GM23248 (cell line): ENCODE measurements at regions not wholly inside any gene's neighbourhood (a gene's known extent, or its start where the extent isn't known, plus 50 kb on each side); places are given as distances from the start of the nearest gene placed in this dataset.
A peak's percentile ranks its signal among the peaks of the same experiment; 100 is the strongest.
"Not testable (repeated sequence)": the region's sequence is repeated elsewhere in the genome, so short reads cannot be mapped to it uniquely, and the experiment has no call there.

Source experiments
- DNase-seq: peaks from one replicate; pipeline ENCODE4 v3.0.0-alpha.2; 2015
- H2AFZ ChIP-seq: fragments of 200-600 bp; sonication (generic); 2 replicates; pipeline ENCODE4 v1.6.1; 2016; ENCODE audit warnings: antibody characterized with exemption
- H3F3A ChIP-seq: fragments of 200-600 bp; sonication (generic); 2 replicates; pipeline ENCODE4 v1.6.1; 2016; ENCODE audit warnings: mild to moderate bottlenecking, antibody characterized with exemption, mixed run types; ENCODE audit not compliant: insufficient read depth
- H3K27ac ChIP-seq: fragments of 200-600 bp; sonication (generic); 2 replicates; pipeline ENCODE4 v1.5.1; 2016; ENCODE audit warnings: mild to moderate bottlenecking
- H3K27me3 ChIP-seq: fragments of 200-600 bp; sonication (generic); replicated peaks from 2 replicates; pipeline ENCODE4 v1.6.1; 2016; ENCODE audit warnings: mild to moderate bottlenecking; ENCODE audit not compliant: insufficient read depth
- H3K36me3 ChIP-seq: fragments of 200-600 bp; sonication (generic); 2 replicates; pipeline ENCODE4 v1.6.1; 2016; ENCODE audit warnings: low read depth, mild to moderate bottlenecking
- H3K4me1 ChIP-seq: fragments of 200-600 bp; sonication (generic); 2 replicates; pipeline ENCODE4 v1.6.1; 2016; ENCODE audit warnings: mild to moderate bottlenecking; ENCODE audit not compliant: insufficient read depth
- H3K4me2 ChIP-seq: fragments of 200-600 bp; sonication (generic); one replicate; pipeline ENCODE4 v1.6.1; 2016; ENCODE audit warnings: mild to moderate bottlenecking; ENCODE audit not compliant: unreplicated experiment
- H3K4me3 ChIP-seq: fragments of 200-600 bp; sonication (generic); 2 replicates; pipeline ENCODE4 v1.5.1; 2016; ENCODE audit warnings: mild to moderate bottlenecking
- H3K79me2 ChIP-seq: fragments of 200-600 bp; sonication (generic); 2 replicates; pipeline ENCODE4 v1.6.1; 2016; ENCODE audit warnings: mild to moderate bottlenecking; ENCODE audit not compliant: insufficient read depth
- H3K9ac ChIP-seq: fragments of 200-600 bp; sonication (generic); 2 replicates; pipeline ENCODE4 v1.6.1; 2016; ENCODE audit warnings: mild to moderate bottlenecking
- H3K9me2 ChIP-seq: fragments of 200-600 bp; sonication (generic); 2 replicates; pipeline ENCODE4 v1.6.1; 2016; ENCODE audit warnings: mixed run types, mild to moderate bottlenecking, moderate library complexity; ENCODE audit not compliant: insufficient read depth
- H3K9me3 ChIP-seq: fragments of 200-600 bp; sonication (generic); one replicate; pipeline ENCODE4 v1.6.1; 2017; ENCODE audit warnings: low read depth
- H4K20me1 ChIP-seq: fragments of 200-600 bp; sonication (generic); 2 replicates; pipeline ENCODE4 v1.6.0; 2016; ENCODE audit not compliant: insufficient read depth
- WGBS, 2 experiments: methylation state at CpG; one replicate each; pipeline ENCODE4 v1.1.6; 2015 to 2017; ENCODE audit warnings: low lambda C conversion rate in 2 of 2, low coverage in 1 of 2; ENCODE audit errors: missing lambda C conversion rate in 2 of 2; 5-methylcytosine and 5-hydroxymethylcytosine counted together
- in situ Hi-C: fragments of 300-500 bp; cut with MboI; formaldehyde crosslinking; loops from 2 replicates; pipeline ENCODE4 v1.15.0; 2020

DNA sequence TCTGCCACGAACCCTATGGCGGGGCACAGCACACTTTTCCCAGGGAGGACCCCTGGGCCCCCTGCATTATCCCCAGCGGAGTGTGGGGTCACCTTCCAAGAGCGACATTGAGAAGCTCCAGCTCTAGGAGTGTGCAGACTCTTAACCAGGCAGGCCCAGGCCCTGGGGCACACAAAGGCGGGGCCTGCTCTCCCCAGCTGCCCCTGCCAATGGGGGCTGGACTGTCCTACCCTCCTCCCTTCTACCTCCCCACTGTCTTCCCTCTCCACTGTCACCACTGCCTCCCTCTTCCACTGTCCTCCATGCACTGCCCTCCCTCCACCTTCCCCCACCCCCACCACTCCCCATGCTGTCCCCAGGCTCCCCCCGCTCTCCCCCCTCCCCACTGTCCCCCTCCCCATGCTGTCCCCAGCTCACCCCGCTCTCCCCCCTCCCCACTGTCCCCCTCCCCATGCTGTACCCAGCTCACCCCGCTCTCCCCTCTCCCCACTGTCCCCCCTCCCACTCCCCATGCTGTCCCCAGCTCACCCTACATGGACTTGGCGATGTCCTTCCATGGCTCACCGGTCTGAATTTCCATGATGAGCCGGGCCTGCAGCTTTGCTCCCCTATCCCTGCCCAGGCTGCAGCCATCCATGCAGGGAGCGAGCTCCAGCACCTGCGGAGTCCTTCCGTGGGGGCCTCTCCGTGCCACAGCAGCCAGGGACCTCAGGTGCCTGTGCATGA lies 5483.6 kb upstream of the TPTE start:
- H3K4me2 ChIP-seq, H3K9me3 ChIP-seq, H3K79me2 ChIP-seq, H3K9ac ChIP-seq, H3K36me3 ChIP-seq, H3K4me1 ChIP-seq, H3K27me3 ChIP-seq, H3K9me2 ChIP-seq, H4K20me1 ChIP-seq, H3K4me3 ChIP-seq, H3F3A ChIP-seq, H2AFZ ChIP-seq, in situ Hi-C loops, H3K27ac ChIP-seq, DNase-seq: not testable (repeated sequence)
- 90% methylated on average over 9 of the region's 15 CpGs; no CpG with 5 or more reads in 1 of the 2 experiments for WGBS, 2 experiments

- H3K9ac ChIP-seq, H3K27ac ChIP-seq, H4K20me1 ChIP-seq, H3K4me1 ChIP-seq, in situ Hi-C loops, H3K4me3 ChIP-seq, H3K4me2 ChIP-seq, H3F3A ChIP-seq, H3K9me2 ChIP-seq, H3K9me3 ChIP-seq, H3K27me3 ChIP-seq, H3K79me2 ChIP-seq, DNase-seq, H2AFZ ChIP-seq, H3K36me3 ChIP-seq: not testable (repeated sequence)
- WGBS, 2 experiments, result no CpG with 5 or more reads among the region's 5 CpGs
Measured at GRCh38 chr21:5039926-5040325, 5481.5 kb upstream of the TPTE start.

- H3K9ac ChIP-seq, H3K4me1 ChIP-seq, H3K9me3 ChIP-seq, H3K4me2 ChIP-seq, H3K36me3 ChIP-seq, H4K20me1 ChIP-seq, H3K9me2 ChIP-seq, H3K4me3 ChIP-seq, in situ Hi-C loops, H3K79me2 ChIP-seq, H3F3A ChIP-seq, H2AFZ ChIP-seq, H3K27ac ChIP-seq, H3K27me3 ChIP-seq, DNase-seq: not testable (repeated sequence)
- WGBS, 2 experiments, result no CpG with 5 or more reads among the region's 17 CpGs
Measured at GRCh38 chr21:5042583-5042982, 5478.8 kb upstream of the TPTE start.

GRCh38 chr21:5044812-5045211 lies 5476.6 kb upstream of the TPTE start:
- H3K9me2 ChIP-seq, H3K4me2 ChIP-seq, H3K9me3 ChIP-seq, H3K9ac ChIP-seq, H3F3A ChIP-seq, H3K27ac ChIP-seq, H3K36me3 ChIP-seq, H2AFZ ChIP-seq, in situ Hi-C loops, H3K4me3 ChIP-seq, H3K27me3 ChIP-seq, H4K20me1 ChIP-seq, H3K79me2 ChIP-seq, H3K4me1 ChIP-seq, DNase-seq: not testable (repeated sequence)
- WGBS, 2 experiments, result no CpG with 5 or more reads among the region's 7 CpGs

- H3K27ac ChIP-seq, H3F3A ChIP-seq, DNase-seq, H3K4me2 ChIP-seq, H4K20me1 ChIP-seq, H3K79me2 ChIP-seq, H3K27me3 ChIP-seq, H2AFZ ChIP-seq, H3K4me3 ChIP-seq, H3K9ac ChIP-seq, in situ Hi-C loops, H3K36me3 ChIP-seq, H3K9me3 ChIP-seq, H3K9me2 ChIP-seq, H3K4me1 ChIP-seq: not testable (repeated sequence)
- whole genome bisulfite sequencing, 2 experiments, result 78 to 90% methylated on average over 3 to 4 of the region's 5 CpGs
Measured at GRCh38 chr21:5051303-5052018, 5469.9 kb upstream of the TPTE start.

DNA sequence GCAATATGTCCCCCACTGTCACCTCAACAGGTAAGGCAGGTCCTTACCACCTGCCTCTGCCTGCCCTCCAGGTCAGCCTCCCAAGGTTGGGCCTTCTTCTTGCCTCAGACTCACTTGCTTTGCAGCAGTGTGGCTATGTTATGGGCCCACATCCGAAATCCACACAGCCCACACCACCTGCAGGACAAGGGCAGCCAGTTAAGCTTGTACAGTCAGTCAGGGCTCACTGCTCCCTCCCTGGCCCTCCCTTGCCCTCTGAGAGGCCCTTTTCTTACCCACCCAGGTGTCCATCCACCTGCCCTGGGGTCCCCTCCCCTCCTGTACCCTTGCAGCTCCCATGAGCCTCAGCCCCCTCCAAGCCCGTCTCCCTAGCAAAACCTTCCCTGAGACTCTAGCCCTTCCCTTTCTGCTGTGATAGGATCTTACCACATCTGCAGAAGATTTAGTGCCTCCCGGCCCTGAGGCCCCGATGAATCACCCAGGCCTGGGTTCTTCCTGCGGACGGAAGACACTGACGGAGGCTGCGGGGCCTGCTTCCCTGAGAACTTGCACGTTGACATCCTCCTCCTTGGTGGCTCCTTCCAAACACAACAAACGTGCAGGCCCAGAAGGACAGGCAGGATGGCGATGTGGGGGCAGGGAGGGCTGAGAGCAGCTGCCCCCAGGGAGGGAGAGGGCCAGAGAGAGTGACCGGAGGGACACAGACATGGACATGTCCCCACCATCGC lies 5466.2 kb upstream of the TPTE start:
- in situ Hi-C loops, H3K27ac ChIP-seq, H3F3A ChIP-seq, H2AFZ ChIP-seq, H3K27me3 ChIP-seq, H3K4me2 ChIP-seq, H3K4me3 ChIP-seq, H3K9me3 ChIP-seq, H3K9me2 ChIP-seq, H3K4me1 ChIP-seq, H4K20me1 ChIP-seq, H3K9ac ChIP-seq, H3K36me3 ChIP-seq, H3K79me2 ChIP-seq: not testable (repeated sequence)
- DNase-seq, result peak; percentile 1
- 0% methylated on average over 7 of the region's 13 CpGs; no CpG with 5 or more reads in 1 of the 2 experiments for WGBS, 2 experiments

DNA sequence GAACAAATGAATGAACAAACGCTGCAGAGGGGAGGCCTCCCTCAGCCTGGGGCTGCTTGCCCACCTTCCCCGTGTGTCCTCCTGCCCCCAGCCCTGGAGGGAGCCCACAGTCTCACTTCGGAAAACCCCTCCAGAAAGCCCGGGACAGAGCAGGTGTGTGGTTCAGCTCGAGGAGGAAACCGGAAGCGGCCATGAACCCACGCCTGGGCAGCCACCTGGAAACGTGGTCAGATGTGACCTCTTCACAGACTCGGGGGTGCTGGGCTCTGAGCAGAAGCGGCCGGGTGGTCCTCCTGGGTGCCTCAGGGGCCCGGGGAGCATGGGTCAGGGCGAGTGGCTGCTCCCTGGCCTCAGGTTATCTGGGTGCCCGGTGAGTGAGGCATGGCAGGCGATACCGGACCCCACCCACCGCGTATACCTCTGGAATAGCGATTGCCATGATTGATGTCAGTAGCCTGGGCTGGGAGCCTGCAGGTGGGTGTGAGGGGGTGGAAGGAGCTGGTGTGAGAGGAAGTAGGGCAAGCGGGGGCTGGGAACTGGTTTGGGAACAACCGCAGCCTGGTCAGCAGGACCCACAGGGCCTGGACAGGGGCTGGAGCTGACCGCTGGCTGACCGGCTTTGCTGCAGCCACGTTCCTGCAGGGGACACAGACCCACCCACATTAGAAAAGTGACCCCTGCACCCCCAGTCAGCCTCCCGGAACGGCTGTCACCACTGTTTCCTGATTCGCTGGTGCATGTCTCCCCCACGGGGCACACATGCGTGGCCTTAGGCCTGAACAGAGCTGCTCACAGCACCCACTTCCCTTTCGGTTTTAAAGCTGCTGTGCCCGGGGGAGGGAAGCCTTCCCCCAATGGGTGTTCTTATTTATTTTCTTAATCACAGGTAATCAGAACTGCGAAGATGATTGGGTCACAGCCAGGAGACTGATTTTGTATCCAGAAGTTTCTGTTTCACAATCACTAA lies 5465.1 kb upstream of the TPTE start:
- H4K20me1 ChIP-seq, H3K27ac ChIP-seq, H3F3A ChIP-seq, H3K79me2 ChIP-seq, H3K36me3 ChIP-seq, H3K4me2 ChIP-seq, DNase-seq, H3K4me3 ChIP-seq, H3K9me3 ChIP-seq, H3K9me2 ChIP-seq, H3K27me3 ChIP-seq, H3K4me1 ChIP-seq, in situ Hi-C loops, H3K9ac ChIP-seq, H2AFZ ChIP-seq: not testable (repeated sequence)
- WGBS, 2 experiments, result no CpG with 5 or more reads among the region's 33 CpGs
